CD4-positive, alpha-beta T cell treated with Interleukin-4 for 4 hours (primary cell): ENCODE measurements at regions not wholly inside any gene's neighbourhood (a gene's known extent, or its start where the extent isn't known, plus 50 kb on each side); places are given as distances from the start of the nearest gene placed in this dataset.

Experiments
- DNase-seq: peaks from one replicate; pipeline ENCODE4 v3.0.0-alpha.2; 2020

- DNase-seq, result no peak
Measured at GRCh38 chr9:86679909-86680308, 267.4 kb downstream of the GAS1 start.

GRCh38 chr9:86676396-86676795 lies 270.9 kb downstream of the GAS1 start:
- DNase-seq, result no peak

- DNase-seq, result no peak
Measured at GRCh38 chr9:86675805-86676204, 271.5 kb downstream of the GAS1 start.

GRCh38 chr9:86674487-86674886 lies 272.8 kb downstream of the GAS1 start:
- DNase-seq, result no peak

- no peak for DNase-seq
Measured at GRCh38 chr9:86672966-86673365, 274.3 kb downstream of the GAS1 start.

GRCh38 chr9:86672301-86672700 lies 275.0 kb downstream of the GAS1 start:
- no peak for DNase-seq

GRCh38 chr9:86671018-86671417 lies 276.3 kb downstream of the GAS1 start:
- DNase-seq, result no peak

GRCh38 chr9:86670536-86670935 lies 276.8 kb downstream of the GAS1 start:
- DNase-seq, result no peak

- no peak for DNase-seq
Measured at GRCh38 chr9:86670076-86670475, 277.2 kb downstream of the GAS1 start.

GRCh38 chr9:86669422-86669821 lies 277.9 kb downstream of the GAS1 start:
- DNase-seq, result no peak

- DNase-seq, result no peak
Measured at GRCh38 chr9:86668488-86668887, 278.8 kb downstream of the GAS1 start.

- no peak for DNase-seq
Measured at GRCh38 chr9:86667307-86667706, 280.0 kb downstream of the GAS1 start.

GRCh38 chr9:86665416-86665815 lies 281.9 kb downstream of the GAS1 start:
- DNase-seq, result no peak

- DNase-seq, result no peak
Measured at GRCh38 chr9:86664603-86665002, 282.7 kb downstream of the GAS1 start.

GRCh38 chr9:86663905-86664304 lies 283.4 kb downstream of the GAS1 start:
- no peak for DNase-seq

- no peak for DNase-seq
Measured at GRCh38 chr9:86662890-86663468, 284.3 kb downstream of the GAS1 start.

- no peak for DNase-seq
Measured at GRCh38 chr9:86660146-86660943, 287.0 kb downstream of the GAS1 start.

GRCh38 chr9:86659413-86660046 lies 287.8 kb downstream of the GAS1 start:
- no peak for DNase-seq

GRCh38 chr9:86655147-86655546 lies 292.2 kb downstream of the GAS1 start:
- no peak for DNase-seq

GRCh38 chr9:86653466-86653865 lies 293.8 kb downstream of the GAS1 start:
- DNase-seq, result no peak

GRCh38 chr9:86652736-86653135 lies 294.6 kb downstream of the GAS1 start:
- no peak for DNase-seq

- DNase-seq, result no peak
Measured at GRCh38 chr9:86649913-86650312, 295.7 kb upstream of the TUT7 start.

- DNase-seq, result no peak
Measured at GRCh38 chr9:86648828-86649170, 294.6 kb upstream of the TUT7 start.

GRCh38 chr9:86648156-86648827 lies 294.1 kb upstream of the TUT7 start:
- no peak for DNase-seq
